DMS79 treated with DMSO at 0.1 percent for 48 hours (cell line): ENCODE measurements at regions not wholly inside any gene's neighbourhood (a gene's known extent, or its start where the extent isn't known, plus 50 kb on each side); places are given as distances from the start of the nearest gene placed in this dataset.
"Not testable (repeated sequence)": the region's sequence is repeated elsewhere in the genome, so short reads cannot be mapped to it uniquely, and the experiment has no call there.

Experiments used
- DNase-seq: peaks from one replicate; lab custom pipeline; 2025; lab: John Stamatoyannopoulos, UW

DNA sequence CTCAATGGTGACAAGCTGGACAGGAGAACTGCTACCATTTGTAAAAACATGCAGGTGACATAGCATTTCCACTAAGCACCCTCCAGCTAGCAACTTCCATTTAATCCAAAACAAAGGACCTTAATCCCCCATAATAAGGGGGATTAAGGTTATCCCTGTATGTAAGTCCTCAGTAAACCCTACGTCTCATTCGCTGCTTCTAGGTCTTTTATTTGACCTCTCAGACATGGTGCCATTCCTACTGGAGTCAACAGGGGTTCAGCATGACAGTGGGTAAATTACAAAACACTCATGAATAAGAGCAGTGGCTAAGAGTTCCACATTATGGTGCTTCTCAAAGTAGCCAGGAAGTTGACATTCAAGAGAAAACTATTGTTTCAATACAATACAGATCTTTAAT is 121.8 kb upstream of the CAV2 start:
- DNase-seq, result no peak

DNA sequence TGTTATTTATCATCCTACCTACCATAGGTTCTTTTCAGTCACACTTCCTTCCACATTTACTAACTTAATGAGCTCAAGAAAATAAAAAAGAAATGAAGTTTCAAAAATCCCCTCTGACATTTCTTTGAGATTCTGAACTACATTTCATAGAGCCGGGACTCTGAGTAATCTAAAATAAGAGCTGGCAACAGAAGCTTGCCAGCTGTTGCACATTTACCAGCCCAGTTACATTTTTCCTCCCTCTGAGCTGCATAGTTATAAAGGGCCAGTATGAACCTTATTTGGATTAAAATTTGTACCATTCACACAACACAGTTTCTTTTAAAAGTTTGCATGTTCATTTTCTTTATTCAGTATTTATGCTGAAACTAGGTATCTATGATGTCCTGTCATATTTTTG is 119.5 kb upstream of the CAV2 start:
- DNase-seq, result no peak

DNA sequence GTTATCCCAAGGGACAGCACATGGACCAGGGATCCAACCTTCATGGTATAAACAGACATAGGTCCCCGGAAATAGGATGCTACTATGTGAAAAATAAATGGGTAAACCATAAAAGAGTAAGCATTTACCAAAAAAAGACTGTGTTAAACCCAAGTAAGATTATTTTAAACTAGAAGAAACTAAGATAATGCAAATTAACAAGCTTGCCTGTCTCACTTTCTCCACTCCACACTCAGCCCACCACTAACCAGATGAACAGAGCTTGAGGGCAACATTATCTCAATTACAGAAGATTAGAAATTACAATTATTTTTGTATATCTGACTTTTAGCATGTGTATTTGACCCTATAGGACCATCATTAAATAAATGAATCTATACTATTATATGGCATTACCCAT is 117.2 kb upstream of the CAV2 start:
- no peak for DNase-seq

GRCh38 chr7:116384936-116385635 is 114.5 kb upstream of the CAV2 start:
- no peak for DNase-seq

DNA sequence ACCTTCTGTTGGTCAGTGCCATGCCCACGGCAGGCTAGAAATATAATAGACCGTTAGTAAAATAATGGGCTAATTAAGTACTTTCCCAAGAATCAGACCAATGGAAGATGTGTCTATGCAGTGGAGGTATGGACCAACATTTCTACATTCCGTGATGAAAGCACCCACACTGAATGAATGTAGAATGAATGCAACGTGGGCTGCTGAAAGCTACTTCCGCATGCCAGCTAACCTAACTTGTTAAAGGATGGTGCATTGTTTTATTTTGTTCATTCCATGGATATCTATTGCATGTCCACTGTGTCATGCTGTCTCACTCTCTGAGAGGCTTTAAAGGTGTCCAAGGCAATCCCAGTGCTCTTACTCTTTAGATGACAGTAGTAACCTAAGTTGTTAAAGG is 112.9 kb upstream of the CAV2 start:
- no peak for DNase-seq

- DNase-seq, result no peak
These were observed 109.2 kb upstream of the CAV2 start for GRCh38 chr7:116390363-116390762.

DNA sequence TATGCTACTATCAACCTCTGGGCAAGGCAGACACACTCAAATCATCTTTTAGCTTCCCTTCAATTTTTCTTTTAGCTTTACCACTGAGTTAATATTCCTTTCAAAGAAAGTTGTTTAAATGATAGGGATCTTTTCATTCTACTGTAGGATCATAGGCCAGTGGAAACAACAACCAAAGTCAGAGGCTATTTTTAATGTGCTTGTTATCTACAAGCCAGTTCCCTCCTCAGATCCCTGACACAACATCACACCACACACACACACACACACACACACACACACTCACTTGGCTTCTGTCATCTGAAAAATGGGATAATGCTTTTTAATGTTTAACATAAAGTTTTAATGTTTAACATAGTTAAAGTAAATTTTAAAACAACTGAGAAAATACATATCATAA is 106.7 kb upstream of the CAV2 start:
- DNase-seq, result no peak

- no peak for DNase-seq
These were observed 105.9 kb upstream of the CAV2 start for GRCh38 chr7:116393654-116394053.

GRCh38 chr7:116394106-116394505 is 105.4 kb upstream of the CAV2 start:
- no peak for DNase-seq

DNA sequence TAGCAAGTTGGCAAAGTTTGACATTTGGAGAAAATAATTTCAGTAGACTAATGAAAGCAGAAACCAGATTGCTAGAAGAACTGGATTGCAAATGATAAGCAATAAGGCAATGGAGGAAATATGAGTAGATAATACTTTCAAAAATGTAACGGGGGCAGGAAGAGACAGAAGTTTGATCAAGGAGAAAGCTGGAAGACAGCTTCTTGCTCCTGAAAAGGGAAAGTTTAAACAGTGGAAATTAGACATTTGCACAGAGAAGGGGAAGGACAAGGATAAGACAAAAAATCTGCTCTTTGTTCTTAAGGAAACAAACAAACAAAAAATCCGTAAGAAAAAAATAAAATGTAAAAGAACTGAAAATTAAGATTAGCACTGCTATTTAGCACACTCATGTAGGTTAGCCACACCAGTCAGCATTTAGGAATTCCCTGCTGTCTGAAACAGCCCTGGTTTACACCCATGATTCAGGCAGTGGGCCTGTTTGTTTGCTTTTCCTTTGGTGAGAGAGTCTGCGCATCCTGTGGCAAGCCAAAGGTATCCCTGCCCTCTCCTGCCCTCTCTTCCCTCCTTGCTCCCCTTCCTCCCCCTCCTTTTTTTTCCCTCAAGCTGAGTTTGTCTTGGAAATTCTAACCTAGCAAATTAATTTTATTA is 104.3 kb upstream of the CAV2 start:
- DNase-seq, result no peak

DNA sequence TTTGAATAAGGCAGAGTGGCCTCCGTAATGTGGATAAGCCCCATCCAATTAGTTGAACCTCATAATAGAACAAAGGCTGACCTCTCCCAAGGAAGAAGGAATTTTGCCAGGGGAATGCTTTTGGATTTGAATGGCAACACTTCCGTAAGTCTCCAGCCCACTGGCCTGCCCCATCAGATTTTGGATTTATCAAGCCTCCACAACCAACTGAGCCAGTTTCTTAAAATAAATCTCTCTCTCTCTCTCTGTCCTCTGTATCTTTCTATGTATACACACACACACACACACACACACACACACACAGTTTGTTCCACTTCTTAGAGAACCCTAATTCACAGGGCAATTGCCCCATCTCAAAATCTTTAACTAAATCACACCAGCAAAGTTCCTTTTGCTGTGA is 100.9 kb upstream of the CAV2 start:
- no peak for DNase-seq

GRCh38 chr7:116399819-116400218 is 99.7 kb upstream of the CAV2 start:
- DNase-seq, result no peak

DNA sequence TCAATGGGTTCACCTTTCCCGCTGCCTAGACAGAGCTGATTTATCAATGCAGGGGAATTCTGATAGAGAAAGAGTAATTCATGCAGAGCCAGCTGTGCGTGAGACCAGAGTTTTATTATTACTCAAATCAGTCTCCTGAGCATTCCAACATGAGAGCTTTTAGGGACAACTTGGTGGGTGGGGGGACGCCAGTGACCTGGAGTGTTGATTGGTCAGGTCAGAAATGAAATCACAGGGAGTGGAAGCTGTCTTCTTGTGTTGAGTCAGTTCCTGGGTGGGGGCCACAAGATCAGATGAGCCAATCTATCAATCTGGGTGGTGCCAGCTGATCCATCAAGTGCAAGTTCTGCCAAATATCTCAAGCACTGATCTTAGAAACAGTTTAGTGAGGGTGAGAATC is 99.0 kb upstream of the CAV2 start:
- no peak for DNase-seq

DNA sequence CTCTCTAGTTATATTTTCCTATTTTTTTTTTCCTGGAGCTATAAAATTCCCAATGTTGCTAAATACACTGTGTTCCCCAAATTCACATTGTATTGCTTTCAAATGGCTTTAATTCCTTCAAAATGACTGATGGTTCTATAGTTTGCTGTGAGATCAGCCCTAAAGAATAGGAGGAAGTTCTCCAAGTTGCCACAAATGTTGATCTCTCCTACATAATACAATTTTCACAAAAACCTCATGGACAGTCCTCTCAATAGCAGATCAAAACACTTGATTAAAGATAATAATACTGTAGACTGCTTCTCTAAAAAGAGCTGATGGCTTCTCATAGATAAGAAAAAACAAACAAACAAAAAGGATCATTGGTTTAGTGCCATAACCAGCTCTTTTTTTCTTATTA is 97.8 kb upstream of the CAV2 start:
- DNase-seq, result no peak

- DNase-seq, result no peak
These were observed 96.3 kb upstream of the CAV2 start for GRCh38 chr7:116403265-116403664.

GRCh38 chr7:116404389-116404788 is 95.1 kb upstream of the CAV2 start:
- no peak for DNase-seq

- no peak for DNase-seq
These were observed 93.7 kb upstream of the CAV2 start for GRCh38 chr7:116405810-116406209.

DNA sequence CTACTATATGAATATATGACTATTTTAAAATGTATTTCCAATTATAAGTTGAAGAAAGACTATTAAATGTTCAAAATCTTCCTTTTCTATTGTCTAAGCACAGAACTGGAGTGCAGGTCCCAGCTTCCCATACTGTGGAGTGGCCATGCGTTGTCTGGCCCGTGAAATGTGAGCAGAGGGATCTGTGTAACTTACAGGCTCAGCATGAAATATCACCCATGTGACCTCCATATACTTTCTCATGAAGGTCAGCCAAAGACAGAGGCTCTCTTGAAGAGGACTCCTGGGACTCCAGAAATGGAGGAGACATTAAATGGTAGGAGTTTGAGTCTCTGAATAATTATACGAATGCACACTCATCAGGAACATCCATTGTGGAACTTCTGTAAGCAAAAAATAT is 92.4 kb upstream of the CAV2 start:
- no peak for DNase-seq

DNA sequence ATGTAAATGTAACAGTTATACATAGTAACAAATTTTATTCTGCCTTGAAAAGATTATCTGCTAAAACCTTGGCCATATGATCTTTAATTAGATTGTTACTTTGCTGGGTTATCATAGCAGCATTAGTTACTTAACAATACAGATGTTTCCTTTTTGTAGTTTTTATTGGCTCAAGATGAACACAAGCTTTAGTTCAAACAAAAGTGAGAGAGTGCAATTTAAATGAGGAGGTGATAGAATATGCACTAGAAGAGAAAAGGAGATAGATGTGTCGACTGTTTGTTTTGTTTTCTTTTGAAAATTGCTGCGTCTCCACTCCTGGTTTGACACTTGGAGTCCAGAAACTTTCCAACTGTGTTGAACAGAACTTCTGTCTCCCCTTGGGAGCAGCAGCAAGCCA is 91.4 kb upstream of the CAV2 start:
- no peak for DNase-seq

GRCh38 chr7:116408831-116409453 is 90.6 kb upstream of the CAV2 start:
- DNase-seq, result not testable (repeated sequence)

GRCh38 chr7:116410694-116411093 is 88.8 kb upstream of the CAV2 start:
- not testable (repeated sequence) for DNase-seq

DNA sequence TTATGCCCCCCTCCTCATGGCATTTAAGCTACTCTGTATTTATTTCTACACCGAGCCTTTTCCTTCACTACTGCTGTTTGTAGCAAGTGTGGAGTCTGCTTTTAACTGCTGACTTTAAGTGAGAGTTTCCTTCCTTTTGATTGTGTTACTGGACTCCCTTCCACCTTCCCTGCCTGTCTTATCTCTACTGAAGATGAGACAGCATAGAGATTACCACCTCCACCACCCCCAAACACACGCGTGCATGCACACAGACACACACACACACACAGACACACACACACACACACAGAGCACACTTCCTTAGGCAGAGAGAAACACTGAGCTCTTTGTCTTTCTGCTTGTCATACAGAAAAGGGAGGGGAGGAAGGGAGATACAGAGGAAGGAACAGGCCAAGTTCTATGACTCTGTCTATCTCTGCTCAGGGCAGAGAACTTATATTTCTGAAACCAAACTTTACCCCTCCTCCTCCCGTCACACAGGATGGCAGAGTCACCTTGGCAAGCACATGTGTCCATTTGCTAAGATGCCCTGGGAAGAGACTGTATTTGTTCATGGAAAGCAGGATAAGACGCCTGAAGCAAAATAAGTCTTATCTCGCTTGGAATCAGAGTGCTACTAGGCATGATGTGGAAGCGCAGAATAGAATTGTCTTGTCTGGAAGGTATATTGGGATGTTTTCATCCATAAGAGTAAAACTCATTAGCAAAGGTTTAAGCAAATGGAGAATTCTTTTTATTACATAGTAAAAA is 81.8 kb upstream of the CAV2 start:
- no peak for DNase-seq

GRCh38 chr7:116418524-116418923 is 81.0 kb upstream of the CAV2 start:
- no peak for DNase-seq
